CMK (cell line): ENCODE measurements at regions not wholly inside any gene's neighbourhood (a gene's known extent, or its start where the extent isn't known, plus 50 kb on each side); places are given as distances from the start of the nearest gene placed in this dataset.
"Not testable (repeated sequence)": the region's sequence is repeated elsewhere in the genome, so short reads cannot be mapped to it uniquely, and the experiment has no call there.

Experiments used
- DNase-seq: peaks from one replicate; pipeline ENCODE4 v3.0.0-alpha.2; 2010; ENCODE audit warnings: low read depth

DNA sequence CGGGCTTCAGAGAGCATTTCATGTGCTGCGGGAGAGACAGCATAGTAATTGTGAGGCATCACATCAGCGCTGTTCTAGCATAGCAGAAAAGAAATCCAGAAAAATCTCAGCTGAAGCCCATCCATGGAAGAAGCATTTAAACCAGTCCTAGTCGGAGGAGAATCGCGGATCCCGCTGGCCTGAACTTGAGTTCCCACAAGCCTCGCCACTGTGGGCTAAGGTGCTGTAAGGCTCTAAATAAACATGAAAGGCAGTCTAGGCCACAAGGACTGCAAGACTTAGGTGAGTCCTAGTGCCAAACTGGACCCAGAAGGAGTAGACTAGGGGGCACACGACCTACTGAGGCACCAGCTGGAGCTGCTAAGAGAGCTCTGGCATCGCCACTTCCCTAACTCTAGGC, 1225.3 kb upstream of the CHAC2 start:
- no peak for DNase-seq

DNA sequence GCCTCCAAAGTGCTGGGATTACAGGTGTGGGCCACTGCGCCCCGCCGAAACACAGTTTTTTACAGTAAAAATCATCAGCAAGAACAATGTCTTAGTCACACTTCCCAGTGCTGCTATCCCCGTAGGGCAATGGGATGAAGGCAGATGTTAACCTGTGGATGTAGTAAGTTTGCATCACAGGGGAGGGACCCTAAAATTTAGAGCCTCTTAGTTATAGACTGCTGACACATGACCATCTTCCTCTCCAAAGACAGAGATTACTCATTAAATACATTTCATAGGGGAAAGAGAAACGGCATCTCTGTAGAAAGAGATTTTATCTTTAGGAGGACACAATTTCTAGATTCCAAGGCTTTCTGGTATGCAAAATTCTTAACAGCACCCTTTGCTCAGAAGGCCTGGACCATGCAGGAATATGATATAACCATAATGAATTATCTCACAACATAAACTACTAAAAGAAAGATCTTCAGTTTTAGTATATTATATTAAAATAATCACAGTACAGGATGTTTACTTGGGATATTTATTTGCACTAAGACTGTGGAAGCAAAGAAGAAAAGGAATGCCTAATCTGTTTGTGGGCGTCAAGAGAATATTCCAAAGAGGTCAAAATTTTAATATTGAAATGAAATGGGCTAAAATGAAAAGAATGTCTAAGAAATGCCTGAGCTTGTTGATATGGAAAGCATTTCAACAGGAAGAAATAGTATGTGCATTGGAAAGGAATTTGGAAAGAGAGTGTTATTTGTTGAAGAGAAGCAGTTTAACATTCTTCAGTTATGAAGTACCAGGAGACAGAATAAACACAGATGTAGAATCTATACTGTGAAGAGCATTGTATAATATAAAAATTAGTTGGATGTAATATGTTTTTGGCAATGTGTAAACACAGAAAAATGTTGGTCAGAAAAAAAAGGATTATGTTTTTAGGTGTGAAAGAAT, 1228.3 kb upstream of the CHAC2 start:
- no peak for DNase-seq

GRCh38 chr2:52537588-52537987, 1230.0 kb upstream of the CHAC2 start:
- DNase-seq = no peak

DNA sequence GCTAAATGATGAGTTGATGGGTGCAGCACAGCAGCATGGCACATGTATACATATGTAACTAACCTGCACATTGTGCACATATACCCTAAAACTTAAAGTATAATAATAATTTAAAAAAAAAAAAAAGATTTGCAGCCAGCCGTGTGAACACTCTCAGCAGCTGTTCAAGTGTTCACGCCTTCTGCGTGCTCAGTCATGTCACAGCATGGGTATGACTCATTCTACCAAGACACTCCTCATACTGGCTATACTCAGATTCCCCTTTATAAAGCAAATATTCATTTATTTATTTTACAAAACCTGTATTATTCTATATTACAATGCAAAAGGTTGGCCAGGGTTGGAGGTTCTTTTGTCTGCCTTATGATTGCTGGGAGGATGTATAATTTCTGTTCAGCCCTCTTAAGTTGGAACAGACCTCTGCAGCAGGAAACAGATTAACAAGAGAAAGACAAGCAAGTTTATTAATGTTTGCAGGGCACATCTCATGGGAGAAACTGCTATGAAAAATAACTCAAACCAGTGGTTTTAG, 1230.6 kb upstream of the CHAC2 start:
- no peak for DNase-seq

- DNase-seq = no peak
These were observed 1234.6 kb upstream of the CHAC2 start for GRCh38 chr2:52532956-52533355.

DNA sequence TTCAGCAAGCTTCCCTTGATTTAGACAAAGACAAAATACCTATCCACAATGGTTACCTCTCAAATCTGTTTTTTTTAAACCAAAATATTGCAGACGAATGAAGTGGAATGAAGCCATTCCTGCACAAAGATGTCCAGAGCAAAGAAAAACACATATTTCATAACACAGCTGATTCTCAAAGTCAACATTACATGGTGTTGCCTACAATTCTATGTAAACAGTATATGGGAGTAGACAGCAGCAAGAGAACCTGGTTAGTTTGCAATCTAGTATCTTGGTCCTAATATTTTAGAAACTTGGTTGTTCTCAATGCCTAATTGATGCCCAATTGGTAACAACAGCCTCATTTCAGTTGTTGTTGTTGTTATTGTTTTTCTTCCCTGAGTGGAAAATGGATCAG, 1240.9 kb upstream of the CHAC2 start:
- no peak for DNase-seq

- no peak for DNase-seq
These were observed 1247.0 kb upstream of the CHAC2 start for GRCh38 chr2:52520644-52521043.

DNA sequence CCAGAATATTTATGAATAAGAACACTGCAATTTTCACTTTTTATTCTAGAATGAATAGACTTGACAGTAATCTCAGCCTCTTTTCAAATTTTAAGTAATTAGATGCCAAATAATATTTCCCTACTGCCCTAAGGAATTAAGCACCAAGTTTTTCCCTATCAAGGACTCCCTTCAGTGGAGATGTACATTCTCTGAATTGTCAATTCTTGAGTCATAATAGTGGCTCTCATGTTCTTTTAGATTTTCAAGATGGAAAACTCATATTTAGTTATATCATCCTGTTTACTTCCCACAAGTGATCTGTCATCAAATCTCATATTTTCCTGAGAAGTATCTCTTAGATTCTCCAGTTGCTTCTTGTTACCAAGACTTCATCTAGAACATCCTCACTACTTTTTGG, 1248.9 kb upstream of the CHAC2 start:
- no peak for DNase-seq

- no peak for DNase-seq
These were observed 1254.8 kb upstream of the CHAC2 start for GRCh38 chr2:52512760-52513159.

- DNase-seq = no peak
These were observed 1257.2 kb upstream of the CHAC2 start for GRCh38 chr2:52510432-52510831.

GRCh38 chr2:52502476-52502860, 1265.1 kb upstream of the CHAC2 start:
- no peak for DNase-seq

DNA sequence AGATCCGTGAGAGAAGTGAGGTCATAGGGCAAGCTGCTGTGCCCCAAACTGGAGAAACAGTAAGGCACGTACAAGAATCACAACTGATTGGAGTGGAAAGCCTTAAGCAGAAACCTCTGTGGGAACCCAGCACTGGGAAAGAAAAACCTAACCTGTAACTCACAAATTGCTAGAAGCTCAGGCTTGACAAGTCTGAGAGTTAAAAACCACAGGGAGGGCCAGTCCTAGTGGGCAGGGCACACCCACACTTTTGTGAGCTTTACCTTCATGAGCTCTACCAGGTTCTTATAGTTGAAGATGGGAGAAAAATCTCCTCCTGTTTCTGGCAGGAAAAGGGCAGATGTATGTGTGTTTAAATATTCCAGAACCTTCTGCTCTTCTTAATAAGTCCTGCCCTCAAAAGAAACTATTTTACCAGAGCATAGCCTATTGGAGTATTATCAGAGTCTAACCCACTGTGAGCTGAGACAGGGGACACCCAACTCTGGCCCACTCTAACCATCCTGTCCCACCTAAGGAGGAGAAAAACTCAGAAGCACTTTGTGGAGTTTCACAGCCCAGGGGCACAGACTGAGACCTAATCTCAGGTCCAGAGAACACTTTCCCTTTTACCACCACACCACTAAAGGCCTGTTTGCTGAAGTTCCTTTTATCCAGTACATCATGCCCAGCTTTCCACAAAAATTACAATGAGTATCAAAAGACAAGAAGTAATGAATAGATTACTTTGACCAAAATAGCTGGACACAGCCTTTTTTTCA, 1265.7 kb upstream of the CHAC2 start:
- no peak for DNase-seq

DNA sequence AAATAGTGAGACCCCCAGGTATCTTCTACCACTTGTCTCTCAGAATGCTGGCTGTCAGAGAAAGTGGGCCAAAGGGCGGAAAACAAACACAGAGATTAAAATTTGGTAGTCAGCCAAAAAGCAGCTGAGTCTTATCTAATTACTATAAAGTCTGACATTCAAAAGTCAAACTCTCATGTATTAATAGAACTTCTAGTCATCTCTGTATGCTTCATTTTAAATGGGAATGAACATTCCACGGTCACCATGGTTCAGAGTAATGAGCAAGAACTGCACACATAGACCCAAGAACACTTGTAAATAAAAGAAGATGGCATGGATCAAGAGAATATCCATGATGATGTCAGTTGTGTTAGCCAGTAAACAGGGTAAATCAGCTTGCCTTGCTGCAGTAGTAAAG, 1267.0 kb upstream of the CHAC2 start:
- no peak for DNase-seq

- DNase-seq = no peak
These were observed 1269.4 kb upstream of the CHAC2 start for GRCh38 chr2:52498077-52498750.

- no peak for DNase-seq
These were observed 1271.8 kb upstream of the CHAC2 start for GRCh38 chr2:52495816-52496215.

- DNase-seq = no peak
These were observed 1290.4 kb upstream of the CHAC2 start for GRCh38 chr2:52477166-52477565.

DNA sequence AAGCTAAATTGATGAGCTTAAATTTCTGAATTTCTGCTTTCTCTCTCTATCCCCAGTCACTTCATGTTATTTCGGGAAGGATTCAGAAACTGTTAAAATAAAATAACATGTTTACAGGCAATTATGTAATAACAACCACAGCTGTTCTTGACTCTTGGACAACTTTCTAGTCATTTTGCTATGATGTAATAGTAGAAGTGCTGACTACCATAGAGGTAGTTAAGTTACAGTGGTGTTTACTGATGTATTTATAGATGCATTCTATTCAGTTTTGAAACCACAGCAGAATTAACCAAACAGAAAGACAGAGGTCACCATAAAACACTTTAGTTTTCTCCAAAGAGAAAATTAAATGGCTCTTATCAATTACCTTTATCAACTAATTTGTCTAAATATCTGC, 1292.0 kb upstream of the CHAC2 start:
- DNase-seq = no peak

DNA sequence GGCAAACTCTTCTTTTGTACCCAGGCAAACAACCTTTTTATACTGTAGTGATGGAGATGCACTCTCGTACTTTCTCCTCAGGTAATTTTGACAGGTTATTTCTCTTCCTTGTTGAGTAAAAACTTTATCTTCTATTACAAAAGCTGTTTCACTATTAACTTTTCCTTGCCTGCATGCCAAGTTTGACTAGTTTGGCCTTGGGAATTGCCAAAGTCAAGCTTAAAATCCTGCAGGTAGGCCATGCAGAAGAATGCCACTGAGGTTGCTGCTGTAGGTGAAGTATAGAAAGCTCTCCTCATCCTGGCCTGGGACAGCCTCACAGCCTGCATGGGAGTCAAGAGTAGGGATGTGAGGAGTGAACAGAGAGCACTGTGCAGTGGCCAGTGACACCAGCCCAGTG, 1293.5 kb upstream of the CHAC2 start:
- no peak for DNase-seq

- DNase-seq = no peak
These were observed 1294.1 kb upstream of the CHAC2 start for GRCh38 chr2:52473526-52473925.

DNA sequence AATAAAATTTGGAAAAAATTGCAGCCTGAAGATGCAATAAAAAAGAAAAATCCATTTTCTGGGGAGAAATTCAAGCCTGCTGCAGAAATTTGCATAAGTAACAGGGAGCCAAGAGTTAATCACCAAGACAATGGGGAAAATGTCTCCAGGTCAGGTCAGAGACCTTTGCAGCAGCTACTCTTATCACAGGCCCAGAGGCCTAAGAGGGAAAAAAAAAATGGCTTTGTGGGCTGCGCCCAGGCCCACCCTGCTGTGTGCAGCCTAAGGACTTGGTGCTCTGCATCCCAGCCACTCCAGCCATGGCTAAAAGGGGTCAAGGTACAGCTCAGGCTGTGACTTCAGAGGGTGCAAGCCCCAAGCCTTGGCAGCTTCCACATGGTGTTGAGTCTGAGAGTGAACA, 1297.1 kb upstream of the CHAC2 start:
- DNase-seq = not testable (repeated sequence)

- DNase-seq = no peak
These were observed 1300.4 kb upstream of the CHAC2 start for GRCh38 chr2:52467189-52467588.

GRCh38 chr2:52465287-52465686, 1302.3 kb upstream of the CHAC2 start:
- no peak for DNase-seq

GRCh38 chr2:52463457-52463856, 1304.1 kb upstream of the CHAC2 start:
- DNase-seq = no peak
